ENCODE measurements at regions not wholly inside any gene's neighbourhood (a gene's known extent, or its start where the extent isn't known, plus 50 kb on each side); places are given as distances from the start of the nearest gene placed in this dataset.

- DNase-seq (ENCODE audit: low read depth, low spot score): no peak
- Histone ChIP-seq H3K27me3 (ENCODE audit: control insufficient read depth, extremely low read depth, insufficient read depth, low read length) (no peaks in the 10 kb centered on the region), H3K4me1 (ENCODE audit: control insufficient read depth, extremely low read depth, insufficient read depth, low read length) (peaks cover 18% of the 10 kb centered on the region), H3K4me3 (ENCODE audit: control insufficient read depth in 2 of 3, extremely low read depth in 1 of 3, insufficient read depth in 2 of 3, low read depth in 1 of 3, low read length in 3 of 3) (no peak overlapping the region), H3K36me3 (ENCODE audit: control insufficient read depth in 2 of 2, extremely low read depth in 1 of 2, insufficient read depth in 2 of 2, low read length in 2 of 2) (no peaks in the 10 kb centered on the region), H3K27ac (ENCODE audit: control insufficient read depth, insufficient read depth, low read length) (no peak overlapping the region), H3K79me2 (ENCODE audit: control insufficient read depth, insufficient read depth, low read length) (no peaks in the 10 kb centered on the region), H3K9me1 (ENCODE audit: control insufficient read depth, extremely low read depth, insufficient read depth, low read length) (no peaks in the 10 kb centered on the region), H2AFZ (ENCODE audit: control insufficient read depth, low read length) (no peak overlapping the region), H4K20me1 (ENCODE audit: control insufficient read depth, extremely low read depth, insufficient read depth, low read length) (no peaks in the 10 kb centered on the region), H3K4me2 (ENCODE audit: control insufficient read depth, extremely low read depth, insufficient read depth, low read depth, low read length) (no peak overlapping the region), H3K9me3 (ENCODE audit: control insufficient read depth, low read depth, low read length) (no peaks in the 10 kb centered on the region), H3K9ac (ENCODE audit: control insufficient read depth, extremely low read depth, insufficient read depth, low read length) (no peak overlapping the region)
- no peak for TF ChIP-seq EZH2 (IDR thresholded peaks at IDR 0.05; ENCODE audit: low read length)
- TF ChIP-seq, protein P1, sequence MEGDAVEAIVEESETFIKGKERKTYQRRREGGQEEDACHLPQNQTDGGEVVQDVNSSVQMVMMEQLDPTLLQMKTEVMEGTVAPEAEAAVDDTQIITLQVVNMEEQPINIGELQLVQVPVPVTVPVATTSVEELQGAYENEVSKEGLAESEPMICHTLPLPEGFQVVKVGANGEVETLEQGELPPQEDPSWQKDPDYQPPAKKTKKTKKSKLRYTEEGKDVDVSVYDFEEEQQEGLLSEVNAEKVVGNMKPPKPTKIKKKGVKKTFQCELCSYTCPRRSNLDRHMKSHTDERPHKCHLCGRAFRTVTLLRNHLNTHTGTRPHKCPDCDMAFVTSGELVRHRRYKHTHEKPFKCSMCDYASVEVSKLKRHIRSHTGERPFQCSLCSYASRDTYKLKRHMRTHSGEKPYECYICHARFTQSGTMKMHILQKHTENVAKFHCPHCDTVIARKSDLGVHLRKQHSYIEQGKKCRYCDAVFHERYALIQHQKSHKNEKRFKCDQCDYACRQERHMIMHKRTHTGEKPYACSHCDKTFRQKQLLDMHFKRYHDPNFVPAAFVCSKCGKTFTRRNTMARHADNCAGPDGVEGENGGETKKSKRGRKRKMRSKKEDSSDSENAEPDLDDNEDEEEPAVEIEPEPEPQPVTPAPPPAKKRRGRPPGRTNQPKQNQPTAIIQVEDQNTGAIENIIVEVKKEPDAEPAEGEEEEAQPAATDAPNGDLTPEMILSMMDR (optimal IDR thresholded peaks at IDR 0.05 in 1 of 3, IDR thresholded peaks at IDR 0.05 in 1 of 3, conservative IDR thresholded peaks at IDR 0.05 in 1 of 3; ENCODE audit: extremely low read depth in 1 of 3, insufficient read depth in 2 of 3, low read length in 3 of 3): no peak
- no peak for FAIRE-seq
- dilution Hi-C loops (cut with MboI; ENCODE audit: extremely low pct_ligation_motif_present, low sequenced_read_pairs): no loop called here
Observed at GRCh38 chr5:104187656-104188055, 625.1 kb upstream of the NUDT12 start.

DNA sequence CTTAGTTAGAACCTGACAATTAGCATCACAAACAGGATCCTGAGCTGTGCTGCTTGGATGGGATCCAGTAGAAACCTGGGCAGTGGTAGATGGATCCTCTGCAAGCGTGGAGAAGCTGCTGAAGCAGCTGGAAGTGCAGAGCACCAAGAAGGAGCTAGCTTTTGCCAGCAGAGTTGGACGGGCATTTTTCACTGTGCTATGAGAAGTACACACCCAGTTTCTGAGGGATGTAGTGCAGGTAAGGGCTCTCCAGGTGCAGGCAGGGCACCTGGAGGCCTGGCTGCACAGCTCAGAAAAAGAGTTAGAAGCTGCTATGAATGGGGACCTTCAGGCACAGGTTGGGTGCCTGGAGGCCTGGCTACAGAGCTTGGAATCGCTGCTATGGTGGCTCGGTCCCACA, 623.9 kb upstream of the NUDT12 start:
- TF ChIP-seq EZH2 (IDR thresholded peaks at IDR 0.05; ENCODE audit: low read length): no peak
- TF ChIP-seq, protein P1 (optimal IDR thresholded peaks at IDR 0.05 in 1 of 3, IDR thresholded peaks at IDR 0.05 in 1 of 3, conservative IDR thresholded peaks at IDR 0.05 in 1 of 3; ENCODE audit: extremely low read depth in 1 of 3, insufficient read depth in 2 of 3, low read length in 3 of 3): no peak

More for the DNA sequence above, 623.9 kb upstream of the NUDT12 start:
- dilution Hi-C loops (cut with MboI; ENCODE audit: extremely low pct_ligation_motif_present, low sequenced_read_pairs): no loop called here
- Histone ChIP-seq H3K79me2 (ENCODE audit: control insufficient read depth, insufficient read depth, low read length) (no peaks in the 10 kb centered on the region), H3K9me3 (ENCODE audit: control insufficient read depth, low read depth, low read length) (no peaks in the 10 kb centered on the region), H3K36me3 (ENCODE audit: control insufficient read depth in 2 of 2, extremely low read depth in 1 of 2, insufficient read depth in 2 of 2, low read length in 2 of 2) (no peaks in the 10 kb centered on the region), H3K9ac (ENCODE audit: control insufficient read depth, extremely low read depth, insufficient read depth, low read length) (no peak overlapping the region), H4K20me1 (ENCODE audit: control insufficient read depth, extremely low read depth, insufficient read depth, low read length) (no peaks in the 10 kb centered on the region), H3K4me2 (ENCODE audit: control insufficient read depth, extremely low read depth, insufficient read depth, low read depth, low read length) (peak overlapping the region; percentile 25), H3K4me3 (ENCODE audit: control insufficient read depth in 2 of 3, extremely low read depth in 1 of 3, insufficient read depth in 2 of 3, low read depth in 1 of 3, low read length in 3 of 3) (no peak overlapping the region), H3K27me3 (ENCODE audit: control insufficient read depth, extremely low read depth, insufficient read depth, low read length) (no peaks in the 10 kb centered on the region), H3K9me1 (ENCODE audit: control insufficient read depth, extremely low read depth, insufficient read depth, low read length) (no peaks in the 10 kb centered on the region), H3K27ac (ENCODE audit: control insufficient read depth, insufficient read depth, low read length) (no peak overlapping the region), H3K4me1 (ENCODE audit: control insufficient read depth, extremely low read depth, insufficient read depth, low read length) (peaks cover 18% of the 10 kb centered on the region), H2AFZ (ENCODE audit: control insufficient read depth, low read length) (peak overlapping the region; percentile 16)
- FAIRE-seq (no peak), DNase-seq (ENCODE audit: low read depth, low spot score) (no peak)
